HL-60 (cell line): ENCODE measurements at regions not wholly inside any gene's neighbourhood (a gene's known extent, or its start where the extent isn't known, plus 50 kb on each side); places are given as distances from the start of the nearest gene placed in this dataset.

Experiments
- DNase-seq, 2 experiments: peaks; one replicate each; pipeline ENCODE4 v3.0.0-alpha.2; 2010 to 2020; ENCODE audit warnings: low read depth in 1 of 2, low spot score in 1 of 2
- H3K27ac ChIP-seq: fragments of 250-450 bp; sonication (Bioruptor Pico); replicated peaks from 2 replicates; pipeline ENCODE4 v1.5.1; 2020; ENCODE audit warnings: mild to moderate bottlenecking, moderate library complexity
- H3K27me3 ChIP-seq: fragments of 250-450 bp; sonication (Bioruptor Pico); 2 replicates; pipeline ENCODE4 v1.5.1; 2021; ENCODE audit warnings: mild to moderate bottlenecking, moderate library complexity; ENCODE audit not compliant: insufficient read depth, poor library complexity, severe bottlenecking
- H3K4me3 ChIP-seq: replicated peaks from 2 replicates; pipeline ENCODE4 v1.5.1; 2011; ENCODE audit warnings: mild to moderate bottlenecking, control low read depth, low read length; ENCODE audit not compliant: insufficient read depth
- GABPA ChIP-seq: IDR thresholded peaks from 2 replicates; pipeline ENCODE4 v1.6.1; 2012; ENCODE audit warnings: low read depth
- POLR2AphosphoS5 ChIP-seq: IDR thresholded peaks from 2 replicates; pipeline ENCODE4 v1.6.1; 2012; ENCODE audit warnings: low read depth
- REST ChIP-seq: IDR thresholded peaks from 2 replicates; pipeline ENCODE4 v1.6.1; 2012; ENCODE audit warnings: low read depth; ENCODE audit not compliant: insufficient replicate concordance
- SPI1 ChIP-seq: IDR thresholded peaks from 2 replicates; pipeline ENCODE4 v1.6.1; 2012; ENCODE audit warnings: low read depth, mild to moderate bottlenecking, borderline replicate concordance
- TF ChIP-seq, protein P1 (sequence below): IDR thresholded peaks from one replicate; pipeline ENCODE4 v1.5.1; 2011; ENCODE audit warnings: low read length, control low read depth, inconsistent platforms; ENCODE audit not compliant: insufficient read depth

DNA sequence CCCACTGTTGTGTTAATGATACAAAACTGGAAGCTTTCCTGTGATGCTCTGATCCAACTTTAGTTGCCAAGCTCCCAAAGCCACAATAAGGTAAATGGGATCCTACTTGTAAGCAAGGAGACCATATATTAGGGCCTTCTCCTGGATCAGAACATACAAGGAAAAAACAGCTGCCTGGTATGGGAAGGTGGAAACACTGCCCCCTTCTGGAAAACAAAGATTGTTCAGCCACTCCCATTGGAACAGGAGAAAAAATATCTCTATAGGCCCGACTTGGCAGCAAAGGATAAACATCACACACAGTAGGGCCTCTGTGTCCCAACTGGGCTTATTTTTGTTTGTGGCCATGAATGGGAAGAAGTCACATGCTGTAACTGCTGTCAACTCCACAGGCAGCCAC is 166.5 kb downstream of the TBX22 start:
- Histone ChIP-seq H3K27ac (no peak overlapping the region), H3K27me3 (no peaks in the 10 kb centered on the region), H3K4me3 (no peak overlapping the region)
- DNase-seq = no peak
- TF ChIP-seq REST (no peak), POLR2AphosphoS5 (no peak), SPI1 (no peak), GABPA (no peak)
- TF ChIP-seq, protein P1, sequence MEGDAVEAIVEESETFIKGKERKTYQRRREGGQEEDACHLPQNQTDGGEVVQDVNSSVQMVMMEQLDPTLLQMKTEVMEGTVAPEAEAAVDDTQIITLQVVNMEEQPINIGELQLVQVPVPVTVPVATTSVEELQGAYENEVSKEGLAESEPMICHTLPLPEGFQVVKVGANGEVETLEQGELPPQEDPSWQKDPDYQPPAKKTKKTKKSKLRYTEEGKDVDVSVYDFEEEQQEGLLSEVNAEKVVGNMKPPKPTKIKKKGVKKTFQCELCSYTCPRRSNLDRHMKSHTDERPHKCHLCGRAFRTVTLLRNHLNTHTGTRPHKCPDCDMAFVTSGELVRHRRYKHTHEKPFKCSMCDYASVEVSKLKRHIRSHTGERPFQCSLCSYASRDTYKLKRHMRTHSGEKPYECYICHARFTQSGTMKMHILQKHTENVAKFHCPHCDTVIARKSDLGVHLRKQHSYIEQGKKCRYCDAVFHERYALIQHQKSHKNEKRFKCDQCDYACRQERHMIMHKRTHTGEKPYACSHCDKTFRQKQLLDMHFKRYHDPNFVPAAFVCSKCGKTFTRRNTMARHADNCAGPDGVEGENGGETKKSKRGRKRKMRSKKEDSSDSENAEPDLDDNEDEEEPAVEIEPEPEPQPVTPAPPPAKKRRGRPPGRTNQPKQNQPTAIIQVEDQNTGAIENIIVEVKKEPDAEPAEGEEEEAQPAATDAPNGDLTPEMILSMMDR = no peak

DNA sequence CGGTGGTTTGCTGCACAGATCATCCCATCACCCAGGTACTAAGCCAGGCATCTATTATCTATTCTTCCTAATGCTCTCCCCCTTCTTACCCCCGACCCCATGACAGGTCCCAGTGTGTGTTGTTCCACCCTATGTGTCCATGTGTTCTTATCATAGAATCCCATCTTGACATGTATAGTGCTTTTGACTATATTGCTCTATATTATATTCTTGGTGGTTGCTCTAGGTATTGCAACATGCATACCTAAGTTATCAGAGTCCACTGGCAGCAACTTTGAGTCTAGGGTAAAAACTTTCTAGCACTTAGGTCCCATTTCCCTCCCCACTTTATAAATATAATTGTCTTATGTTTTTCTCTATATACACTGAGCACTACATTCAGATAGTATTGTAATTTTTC is 170.3 kb downstream of the TBX22 start:
- DNase-seq = no peak
- TF ChIP-seq GABPA = no peak
- TF ChIP-seq, protein P1 = no peak
- TF ChIP-seq REST = no peak
- TF ChIP-seq POLR2AphosphoS5 = no peak
- no peak for TF ChIP-seq SPI1
- H3K27me3 ChIP-seq = no peaks in the 10 kb centered on the region
- no peak overlapping the region for H3K27ac ChIP-seq
- H3K4me3 ChIP-seq = no peak overlapping the region

GRCh38 chrX:80206647-80207046 is 192.1 kb downstream of the TBX22 start:
- Histone ChIP-seq H3K27ac (no peak overlapping the region), H3K27me3 (no peaks in the 10 kb centered on the region), H3K4me3 (no peak overlapping the region)
- DNase-seq = no peak
- no peak for TF ChIP-seq GABPA
- TF ChIP-seq POLR2AphosphoS5 = no peak
- TF ChIP-seq, protein P1 = no peak
- TF ChIP-seq REST = no peak
- TF ChIP-seq SPI1 = no peak
